C4-2B (cell line): ENCODE measurements at regions not wholly inside any gene's neighbourhood (a gene's known extent, or its start where the extent isn't known, plus 50 kb on each side); places are given as distances from the start of the nearest gene placed in this dataset.

Source experiments
- ZFX ChIP-seq: fragments of 450-650 bp; IDR thresholded peaks from 2 replicates; pipeline ENCODE4 v1.6.1; 2017
- TF ChIP-seq, protein P1 (sequence below): fragments of 450-650 bp; conservative IDR thresholded peaks from 2 replicates; pipeline ENCODE4 v1.5.1; 2017; ENCODE audit warnings: mild to moderate bottlenecking

DNA sequence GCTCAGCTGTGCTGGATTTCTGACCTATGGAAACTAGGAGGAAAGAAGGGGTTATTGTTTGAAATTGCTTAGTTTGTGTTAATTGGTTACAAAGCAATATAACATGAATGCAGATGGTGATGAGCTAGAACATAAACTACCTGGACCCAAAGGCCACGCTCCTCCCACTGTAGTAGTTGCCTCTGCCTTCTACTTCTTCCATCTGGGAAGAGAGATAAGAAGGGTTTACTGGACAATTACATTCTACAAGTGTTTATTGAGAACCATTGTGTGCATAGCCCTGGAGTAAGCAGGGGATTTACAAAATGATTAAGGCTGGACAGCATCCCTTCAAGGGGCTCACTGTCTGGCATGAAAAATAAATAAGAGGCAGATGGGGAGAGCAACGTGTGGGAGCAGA lies 355.3 kb upstream of the TRPC7 start:
- TF ChIP-seq, protein P1, sequence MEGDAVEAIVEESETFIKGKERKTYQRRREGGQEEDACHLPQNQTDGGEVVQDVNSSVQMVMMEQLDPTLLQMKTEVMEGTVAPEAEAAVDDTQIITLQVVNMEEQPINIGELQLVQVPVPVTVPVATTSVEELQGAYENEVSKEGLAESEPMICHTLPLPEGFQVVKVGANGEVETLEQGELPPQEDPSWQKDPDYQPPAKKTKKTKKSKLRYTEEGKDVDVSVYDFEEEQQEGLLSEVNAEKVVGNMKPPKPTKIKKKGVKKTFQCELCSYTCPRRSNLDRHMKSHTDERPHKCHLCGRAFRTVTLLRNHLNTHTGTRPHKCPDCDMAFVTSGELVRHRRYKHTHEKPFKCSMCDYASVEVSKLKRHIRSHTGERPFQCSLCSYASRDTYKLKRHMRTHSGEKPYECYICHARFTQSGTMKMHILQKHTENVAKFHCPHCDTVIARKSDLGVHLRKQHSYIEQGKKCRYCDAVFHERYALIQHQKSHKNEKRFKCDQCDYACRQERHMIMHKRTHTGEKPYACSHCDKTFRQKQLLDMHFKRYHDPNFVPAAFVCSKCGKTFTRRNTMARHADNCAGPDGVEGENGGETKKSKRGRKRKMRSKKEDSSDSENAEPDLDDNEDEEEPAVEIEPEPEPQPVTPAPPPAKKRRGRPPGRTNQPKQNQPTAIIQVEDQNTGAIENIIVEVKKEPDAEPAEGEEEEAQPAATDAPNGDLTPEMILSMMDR: no peak
- TF ChIP-seq ZFX: no peak
